HL-60 (cell line): ENCODE measurements at regions not wholly inside any gene's neighbourhood (a gene's known extent, or its start where the extent isn't known, plus 50 kb on each side); places are given as distances from the start of the nearest gene placed in this dataset.

ENCODE experiments used
- DNase-seq, 2 experiments: peaks; one replicate each; pipeline ENCODE4 v3.0.0-alpha.2; 2010 to 2020; ENCODE audit warnings: low read depth in 1 of 2, low spot score in 1 of 2
- H3K27ac ChIP-seq: fragments of 250-450 bp; sonication (Bioruptor Pico); replicated peaks from 2 replicates; pipeline ENCODE4 v1.5.1; 2020; ENCODE audit warnings: mild to moderate bottlenecking, moderate library complexity
- H3K27me3 ChIP-seq: fragments of 250-450 bp; sonication (Bioruptor Pico); 2 replicates; pipeline ENCODE4 v1.5.1; 2021; ENCODE audit warnings: mild to moderate bottlenecking, moderate library complexity; ENCODE audit not compliant: insufficient read depth, poor library complexity, severe bottlenecking
- H3K4me3 ChIP-seq: replicated peaks from 2 replicates; pipeline ENCODE4 v1.5.1; 2011; ENCODE audit warnings: mild to moderate bottlenecking, control low read depth, low read length; ENCODE audit not compliant: insufficient read depth
- CTCF ChIP-seq: IDR thresholded peaks from one replicate; pipeline ENCODE4 v1.5.1; 2011; ENCODE audit warnings: low read length, control low read depth, inconsistent platforms; ENCODE audit not compliant: insufficient read depth
- GABPA ChIP-seq: IDR thresholded peaks from 2 replicates; pipeline ENCODE4 v1.6.1; 2012; ENCODE audit warnings: low read depth
- POLR2AphosphoS5 ChIP-seq: IDR thresholded peaks from 2 replicates; pipeline ENCODE4 v1.6.1; 2012; ENCODE audit warnings: low read depth
- REST ChIP-seq: IDR thresholded peaks from 2 replicates; pipeline ENCODE4 v1.6.1; 2012; ENCODE audit warnings: low read depth; ENCODE audit not compliant: insufficient replicate concordance
- SPI1 ChIP-seq: IDR thresholded peaks from 2 replicates; pipeline ENCODE4 v1.6.1; 2012; ENCODE audit warnings: low read depth, mild to moderate bottlenecking, borderline replicate concordance

GRCh38 chr2:53104263-53104662 is 663.3 kb upstream of the CHAC2 start:
- Histone ChIP-seq H3K27ac (no peak overlapping the region), H3K4me3 (no peak overlapping the region)
- no peak for DNase-seq

GRCh38 chr2:53103679-53104078 is 663.9 kb upstream of the CHAC2 start:
- no peak overlapping the region for H3K27ac ChIP-seq
- no peak for DNase-seq
- no peaks in the 10 kb centered on the region for H3K27me3 ChIP-seq
- no peak for TF ChIP-seq REST
- TF ChIP-seq SPI1 = no peak
- no peak for TF ChIP-seq POLR2AphosphoS5
- no peak for TF ChIP-seq CTCF
- no peak for TF ChIP-seq GABPA
- H3K4me3 ChIP-seq = no peak overlapping the region

More at GRCh38 chr2:53104263-53104662, 663.3 kb upstream of the CHAC2 start:
- no peaks in the 10 kb centered on the region for H3K27me3 ChIP-seq
- no peak for TF ChIP-seq POLR2AphosphoS5
- TF ChIP-seq SPI1 = no peak
- no peak for TF ChIP-seq REST
- TF ChIP-seq CTCF = no peak
- no peak for TF ChIP-seq GABPA

- no peak overlapping the region for H3K4me3 ChIP-seq
- no peaks in the 10 kb centered on the region for H3K27me3 ChIP-seq
- H3K27ac ChIP-seq = no peak overlapping the region
- TF ChIP-seq SPI1 (no peak), CTCF (no peak), POLR2AphosphoS5 (no peak), GABPA (no peak), REST (no peak)
- DNase-seq = no peak
These were observed 668.9 kb upstream of the CHAC2 start for GRCh38 chr2:53098696-53099078.
